Neuronal stem cell (in vitro differentiated cells): ENCODE measurements at regions not wholly inside any gene's neighbourhood (a gene's known extent, or its start where the extent isn't known, plus 50 kb on each side); places are given as distances from the start of the nearest gene placed in this dataset.

Experiments
- DNase-seq: peaks from one replicate; pipeline ENCODE4 v3.0.0-alpha.2; 2013; ENCODE audit warnings: low spot score
- H2AFZ ChIP-seq: one replicate; pipeline ENCODE4 v1.6.1; 2013; ENCODE audit warnings: mild to moderate bottlenecking, low read length, inconsistent platforms
- H2AK5ac ChIP-seq: 2 replicates; pipeline ENCODE4 v1.6.1; 2013; ENCODE audit warnings: low read depth, mild to moderate bottlenecking, inconsistent platforms, low read length, moderate library complexity, mixed read lengths
- H2BK120ac ChIP-seq: 2 replicates; pipeline ENCODE4 v1.6.1; 2013; ENCODE audit warnings: low read depth, mild to moderate bottlenecking, inconsistent platforms, low read length, moderate library complexity, mixed read lengths
- H2BK12ac ChIP-seq: one replicate; pipeline ENCODE4 v1.6.1; 2013; ENCODE audit warnings: low read length, inconsistent platforms
- H2BK15ac ChIP-seq: 2 replicates; pipeline ENCODE4 v1.6.1; 2013; ENCODE audit warnings: mild to moderate bottlenecking, low read length, inconsistent platforms, mixed read lengths
- H2BK5ac ChIP-seq: one replicate; pipeline ENCODE4 v1.6.1; 2013; ENCODE audit warnings: inconsistent platforms, mild to moderate bottlenecking, low read length, moderate library complexity
- H3K14ac ChIP-seq: one replicate; pipeline ENCODE4 v1.6.1; 2013; ENCODE audit warnings: low read length, inconsistent platforms
- H3K18ac ChIP-seq: 2 replicates; pipeline ENCODE4 v1.6.1; 2013; ENCODE audit warnings: low read length, inconsistent platforms
- H3K23ac ChIP-seq: 2 replicates; pipeline ENCODE4 v1.6.1; 2013; ENCODE audit warnings: low read depth, mild to moderate bottlenecking, mixed read lengths, low read length, inconsistent platforms; ENCODE audit not compliant: poor library complexity
- H3K27ac ChIP-seq: replicated peaks from 3 replicates; pipeline ENCODE4 v1.5.1; 2013; ENCODE audit warnings: low read length, inconsistent platforms
- H3K27me3 ChIP-seq, 3 experiments: 2 replicates each; pipeline ENCODE4 v1.6.1; 2013; ENCODE audit warnings: low read length in 3 of 3, mild to moderate bottlenecking in 2 of 3, inconsistent platforms in 1 of 3, low read depth in 1 of 3, mixed read lengths in 1 of 3, moderate library complexity in 1 of 3; ENCODE audit not compliant: control insufficient read depth in 3 of 3, insufficient read depth in 3 of 3
- H3K36me3 ChIP-seq, 2 donors: replicated peaks in 1 of 2; 2 replicates each; pipeline ENCODE4 v1.6.1; 2013; ENCODE audit warnings: low read length in 2 of 2; ENCODE audit not compliant: control insufficient read depth in 2 of 2, insufficient read depth in 2 of 2
- H3K4ac ChIP-seq: 2 replicates; pipeline ENCODE4 v1.6.1; 2013; ENCODE audit warnings: inconsistent platforms, mild to moderate bottlenecking, low read length, moderate library complexity
- H3K4me1 ChIP-seq, 2 donors: 1 replicate in 1 of 2; 2 replicates in 1 of 2; pipeline ENCODE4 v1.6.1; 2013; ENCODE audit warnings: low read length in 2 of 2, low read depth in 1 of 2; ENCODE audit not compliant: control insufficient read depth in 2 of 2, insufficient read depth in 1 of 2
- H3K4me2 ChIP-seq: one replicate; pipeline ENCODE4 v1.6.1; 2013; ENCODE audit warnings: mild to moderate bottlenecking, low read length, inconsistent platforms; ENCODE audit not compliant: insufficient read depth, poor library complexity, severe bottlenecking
- H3K4me3 ChIP-seq, 2 donors: 2 replicates each; pipeline ENCODE4 v1.5.1; 2013; ENCODE audit warnings: low read length in 2 of 2, mild to moderate bottlenecking in 2 of 2, inconsistent platforms in 1 of 2, moderate library complexity in 1 of 2
- H3K79me1 ChIP-seq: one replicate; pipeline ENCODE4 v1.6.1; 2013; ENCODE audit warnings: low read depth, mild to moderate bottlenecking, inconsistent platforms, low read length, moderate library complexity
- H3K9ac ChIP-seq: one replicate; pipeline ENCODE4 v1.6.1; 2013; ENCODE audit warnings: mild to moderate bottlenecking, low read depth, low read length, inconsistent platforms; ENCODE audit not compliant: poor library complexity
- H3K9me3 ChIP-seq, 2 donors: replicated peaks in 1 of 2; 2 replicates each; pipeline versions ENCODE3 to v1.6.1; 2013; ENCODE audit warnings: low read length in 2 of 2, mild to moderate bottlenecking in 2 of 2, inconsistent platforms in 1 of 2, low read depth in 1 of 2, mixed read lengths in 1 of 2, moderate library complexity in 1 of 2; ENCODE audit not compliant: control insufficient read depth in 2 of 2, insufficient read depth in 1 of 2
- H4K8ac ChIP-seq: one replicate; pipeline ENCODE4 v1.6.1; 2013; ENCODE audit warnings: low read depth, mild to moderate bottlenecking, inconsistent platforms, low read length, moderate library complexity
- H4K91ac ChIP-seq: one replicate; pipeline ENCODE4 v1.6.1; 2013; ENCODE audit warnings: low read length, low read depth, mild to moderate bottlenecking, inconsistent platforms; ENCODE audit not compliant: poor library complexity
- WGBS, 2 donors: extraction: QIAGEN DNeasy Blood & Tissue Kit; methylation state at CpG; one replicate each; pipeline ENCODE4 v1.1.7; 2013; ENCODE audit warnings: missing lambda C conversion rate in 2 of 2, mixed read lengths in 1 of 2; ENCODE audit not compliant: insufficient read length in 2 of 2, insufficient replicate concordance in 1 of 2; ENCODE audit errors: extremely low coverage in 2 of 2; 5-methylcytosine and 5-hydroxymethylcytosine counted together

GRCh38 chr21:27631471-27631870 is 664.6 kb upstream of the ADAMTS5 start:
- H3K18ac ChIP-seq = no peak overlapping the region
- H4K8ac ChIP-seq = no peak overlapping the region
- no peaks in the 10 kb centered on the region for H3K79me1 ChIP-seq
- no peaks in the 10 kb centered on the region for H3K36me3 ChIP-seq
- no peaks in the 10 kb centered on the region for H3K27me3 ChIP-seq
- H3K9ac ChIP-seq = no peak overlapping the region
- no peaks in the 10 kb centered on the region for H3K4me1 ChIP-seq
- H3K27ac ChIP-seq = no peak overlapping the region
- no peaks in the 10 kb centered on the region for H3K9me3 ChIP-seq
- no peak overlapping the region for H3K4ac ChIP-seq
- no peak overlapping the region for H2AK5ac ChIP-seq
- H2BK5ac ChIP-seq = no peak overlapping the region
- H3K4me3 ChIP-seq = no peak overlapping the region
- no peak overlapping the region for H3K14ac ChIP-seq
- no peak overlapping the region for H2BK120ac ChIP-seq
- WGBS, 2 donors = no CpG with 5 or more reads among the region's 1 CpG
- no peak overlapping the region for H2BK12ac ChIP-seq
- H3K4me2 ChIP-seq = no peak overlapping the region
- H4K91ac ChIP-seq = no peak overlapping the region
- DNase-seq = no peak
- H3K23ac ChIP-seq = no peak overlapping the region
- no peak overlapping the region for H2AFZ ChIP-seq
- H2BK15ac ChIP-seq = no peak overlapping the region

- Histone ChIP-seq H3K14ac (no peak overlapping the region), H2BK12ac (no peak overlapping the region), H3K4me3 (no peak overlapping the region), H2BK15ac (no peak overlapping the region), H3K36me3 (no peaks in the 10 kb centered on the region), H3K23ac (no peak overlapping the region), H3K79me1 (no peaks in the 10 kb centered on the region), H3K18ac (no peak overlapping the region), H2BK5ac (no peak overlapping the region), H2BK120ac (no peak overlapping the region), H2AFZ (no peak overlapping the region), H3K9me3 (peaks cover 0 to 1% of the 10 kb centered on the region in 2 donors), H3K27me3 (no peaks in the 10 kb centered on the region), H3K4me2 (no peak overlapping the region), H3K27ac (no peak overlapping the region), H2AK5ac (no peak overlapping the region), H3K4me1 (no peaks in the 10 kb centered on the region), H3K9ac (no peak overlapping the region), H4K8ac (no peak overlapping the region), H4K91ac (no peak overlapping the region), H3K4ac (no peak overlapping the region)
- no CpG with 5 or more reads among the region's 1 CpG for WGBS, 2 donors
- no peak for DNase-seq
Measured at GRCh38 chr21:27622631-27623030, 655.7 kb upstream of the ADAMTS5 start.

GRCh38 chr21:27614231-27614630 is 647.3 kb upstream of the ADAMTS5 start:
- no peak overlapping the region for H2AFZ ChIP-seq

DNA sequence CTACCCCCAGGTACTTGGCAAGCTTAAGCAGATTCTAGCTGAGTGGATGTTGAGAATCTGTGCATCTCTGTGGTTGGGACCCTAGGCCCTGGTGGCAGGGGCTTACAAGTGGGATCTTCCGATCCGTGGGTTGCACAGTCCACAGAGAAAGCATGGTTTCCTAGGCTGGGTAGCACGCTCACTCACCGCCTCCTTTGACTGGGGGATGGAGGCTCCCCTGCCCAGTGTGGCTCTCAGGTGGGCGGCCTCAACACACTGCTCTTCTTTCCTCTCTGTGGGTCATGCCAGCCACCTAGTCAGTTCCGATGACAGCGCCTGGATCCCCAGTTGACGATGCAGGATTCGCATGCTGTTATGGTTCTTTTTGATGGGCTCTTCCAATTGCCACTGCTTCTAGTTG is 639.5 kb upstream of the ADAMTS5 start:
- H2BK15ac ChIP-seq = no peak overlapping the region
- no peak overlapping the region for H2AK5ac ChIP-seq
- H3K4me3 ChIP-seq = no peak overlapping the region
- H3K4ac ChIP-seq = no peak overlapping the region
- no peaks in the 10 kb centered on the region for H3K36me3 ChIP-seq
- H3K27me3 ChIP-seq = no peaks in the 10 kb centered on the region
- H3K9me3 ChIP-seq = no peaks in the 10 kb centered on the region
- H3K18ac ChIP-seq = no peak overlapping the region
- no peaks in the 10 kb centered on the region for H3K79me1 ChIP-seq
- H2BK120ac ChIP-seq = no peak overlapping the region
- peak overlapping the region; percentile 31 for H3K14ac ChIP-seq
- H3K23ac ChIP-seq = no peak overlapping the region
- no peak overlapping the region for H3K27ac ChIP-seq
- H2BK5ac ChIP-seq = no peak overlapping the region
- no peak overlapping the region for H4K8ac ChIP-seq
- H3K9ac ChIP-seq = no peak overlapping the region
- no peak overlapping the region for H4K91ac ChIP-seq
- no peak for DNase-seq
- H2AFZ ChIP-seq = no peak overlapping the region
- no peak overlapping the region for H3K4me2 ChIP-seq
- H2BK12ac ChIP-seq = no peak overlapping the region
- no peaks in the 10 kb centered on the region for H3K4me1 ChIP-seq
- no CpG with 5 or more reads among the region's 9 CpGs for WGBS, 2 donors

More at GRCh38 chr21:27614231-27614630, 647.3 kb upstream of the ADAMTS5 start:
- no peak overlapping the region for H3K23ac ChIP-seq
- no peak overlapping the region for H3K4me2 ChIP-seq
- no peak overlapping the region for H3K18ac ChIP-seq
- H3K27me3 ChIP-seq = no peaks in the 10 kb centered on the region
- no peak for DNase-seq
- no peak overlapping the region for H3K4me3 ChIP-seq
- no peak overlapping the region for H4K8ac ChIP-seq
- no peak overlapping the region for H2AK5ac ChIP-seq
- WGBS, 2 donors = no CpG with 5 or more reads among the region's 2 CpGs
- peaks cover 0 to 1% of the 10 kb centered on the region in 2 donors for H3K9me3 ChIP-seq
- no peak overlapping the region for H3K14ac ChIP-seq
- H3K36me3 ChIP-seq = no peaks in the 10 kb centered on the region
- no peak overlapping the region for H3K9ac ChIP-seq
- H3K4me1 ChIP-seq = no peaks in the 10 kb centered on the region
- no peak overlapping the region for H2BK15ac ChIP-seq
- no peak overlapping the region for H2BK120ac ChIP-seq
- no peak overlapping the region for H2BK5ac ChIP-seq
- H3K4ac ChIP-seq = no peak overlapping the region
- H4K91ac ChIP-seq = no peak overlapping the region
- no peaks in the 10 kb centered on the region for H3K79me1 ChIP-seq
- no peak overlapping the region for H2BK12ac ChIP-seq
- no peak overlapping the region for H3K27ac ChIP-seq
